Omental fat pad (tissue), 3 donors: ENCODE measurements at regions not wholly inside any gene's neighbourhood (a gene's known extent, or its start where the extent isn't known, plus 50 kb on each side); places are given as distances from the start of the nearest gene placed in this dataset.

ENCODE experiments used
- ATAC-seq: fragments of 150-250 bp; one replicate; pipeline ENCODE4 v1.9.1; 2016; ENCODE audit warnings: mild to moderate bottlenecking, moderate library complexity; ENCODE audit not compliant: low FRiP score
- DNase-seq: peaks from one replicate; pipeline ENCODE4 v3.0.0-alpha.2; 2019; ENCODE audit warnings: low spot score
- CTCF ChIP-seq, 3 donors: fragments of 450-650 bp; IDR thresholded peaks; one replicate each; pipeline ENCODE4 v1.5.1; 2016 to 2017; ENCODE audit warnings: antibody characterized with exemption in 3 of 3, mild to moderate bottlenecking in 3 of 3, moderate library complexity in 2 of 3

GRCh38 chr4:63644396-63644795 is 764.9 kb downstream of the TECRL start:
- TF ChIP-seq CTCF (IDR thresholded peaks at IDR 0.05) = no peak
- ATAC-seq (no peak), DNase-seq (no peak)

GRCh38 chr4:63637270-63637669 is 772.0 kb downstream of the TECRL start:
- no peak for TF ChIP-seq CTCF (IDR thresholded peaks at IDR 0.05)
- ATAC-seq (no peak), DNase-seq (no peak)

GRCh38 chr4:63632858-63633257 is 776.4 kb downstream of the TECRL start:
- ATAC-seq (no peak), DNase-seq (no peak)
- TF ChIP-seq CTCF (IDR thresholded peaks at IDR 0.05) = no peak

GRCh38 chr4:63620271-63620670 is 789.0 kb downstream of the TECRL start:
- TF ChIP-seq CTCF (IDR thresholded peaks at IDR 0.05) = no peak
- ATAC-seq = no peak
- DNase-seq = no peak

- ATAC-seq = no peak
- no peak for DNase-seq
Observed at GRCh38 chr4:63619771-63620170, 789.5 kb downstream of the TECRL start.

GRCh38 chr4:63618883-63619718 is 790.1 kb downstream of the TECRL start:
- ATAC-seq (no peak), DNase-seq (no peak)
- TF ChIP-seq CTCF (IDR thresholded peaks at IDR 0.05) = no peak

More at GRCh38 chr4:63619771-63620170, 789.5 kb downstream of the TECRL start:
- TF ChIP-seq CTCF (IDR thresholded peaks at IDR 0.05) = no peak
